ENCODE measurements at regions not wholly inside any gene's neighbourhood (a gene's known extent, or its start where the extent isn't known, plus 50 kb on each side); places are given as distances from the start of the nearest gene placed in this dataset.

DNA sequence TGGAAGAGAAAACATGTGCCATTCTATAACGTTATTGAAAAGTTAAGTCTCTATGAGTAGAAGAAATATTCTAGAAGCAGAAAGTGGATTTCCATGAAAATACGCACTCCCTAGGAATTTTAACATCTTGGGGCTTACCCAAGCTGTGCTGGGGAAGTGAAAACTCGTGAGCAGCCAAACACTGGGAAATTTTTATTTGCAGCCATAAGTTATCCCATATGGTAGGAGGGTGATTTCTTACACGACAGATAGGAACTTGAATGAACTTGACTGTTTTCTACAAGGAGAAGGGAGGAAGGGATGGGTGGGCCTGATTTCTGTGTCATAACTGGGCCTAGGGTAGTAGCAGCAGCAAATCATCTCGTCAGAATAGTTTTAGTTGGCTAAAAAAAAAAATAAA, 272.6 kb downstream of the ETAA1 start:
- intact Hi-C loops (cut with DNase I) = no loop called here
- DNase-seq (ENCODE audit: low spot score) = no peak
- ATAC-seq = no peak

DNA sequence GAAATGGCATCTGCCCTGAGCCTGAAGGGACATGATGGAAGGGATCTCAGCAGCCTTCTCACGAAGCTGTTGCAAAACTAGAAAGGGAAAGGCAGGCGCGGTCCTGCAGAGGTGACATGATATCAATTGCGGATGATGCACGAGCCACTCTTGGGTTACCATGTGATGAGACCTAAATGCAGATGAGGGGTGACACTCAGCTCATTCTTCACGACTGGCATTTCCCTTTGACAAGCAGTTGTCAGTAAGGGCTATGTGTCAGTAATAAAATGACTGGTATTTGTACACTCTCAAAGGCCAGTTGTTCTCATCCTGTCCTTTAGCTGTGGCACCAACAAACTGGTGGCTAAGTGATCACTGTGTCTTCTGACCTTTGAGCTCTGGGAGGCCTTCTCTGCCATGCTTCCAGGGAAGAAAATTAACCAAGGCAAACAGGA, 273.6 kb downstream of the ETAA1 start:
- intact Hi-C loops (cut with DNase I) = no loop called here
- DNase-seq (ENCODE audit: low spot score) (no peak), ATAC-seq (no peak)

DNA sequence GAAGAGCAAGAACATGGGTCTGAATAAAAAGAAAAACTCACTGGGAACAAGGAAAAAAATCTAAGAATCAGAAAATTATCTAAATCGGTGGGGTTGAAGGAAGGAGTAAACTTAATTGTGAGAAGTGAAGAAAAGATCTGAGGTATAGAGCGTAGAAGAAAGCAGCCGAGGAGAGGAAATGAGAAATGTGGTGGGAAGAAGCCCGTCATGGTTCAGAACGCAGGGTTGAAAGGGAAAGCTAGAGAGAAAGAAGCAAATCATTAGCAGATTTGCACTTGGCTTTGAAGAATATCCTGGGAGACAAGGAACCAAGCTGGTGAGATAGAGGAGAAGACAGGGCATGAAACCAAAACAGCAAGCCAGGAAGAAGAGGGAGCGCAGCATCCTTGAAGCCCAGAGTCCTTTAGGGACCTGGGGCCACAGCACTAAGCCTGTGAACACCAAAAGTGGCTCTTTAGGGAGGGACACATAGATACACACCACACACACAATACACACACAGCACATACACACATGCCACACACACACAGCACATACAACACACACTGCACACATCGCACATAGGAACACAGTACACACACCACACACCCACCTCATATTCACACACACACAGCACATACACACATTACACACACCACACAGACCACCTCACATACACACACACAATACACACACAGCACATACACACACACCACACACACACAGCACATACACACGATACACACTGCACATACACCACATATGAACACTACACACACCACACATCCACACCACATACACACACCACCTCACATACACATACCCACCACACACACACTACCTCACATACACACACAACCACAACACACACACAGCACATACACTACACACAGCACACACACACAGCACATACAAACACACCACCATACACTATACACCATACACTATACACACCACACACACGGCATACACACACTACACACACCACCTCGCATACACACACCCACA, 274.6 kb downstream of the ETAA1 start:
- DNase-seq (ENCODE audit: low spot score) (no peak), ATAC-seq (no peak)
- intact Hi-C loops (cut with DNase I) = no loop called here

DNA sequence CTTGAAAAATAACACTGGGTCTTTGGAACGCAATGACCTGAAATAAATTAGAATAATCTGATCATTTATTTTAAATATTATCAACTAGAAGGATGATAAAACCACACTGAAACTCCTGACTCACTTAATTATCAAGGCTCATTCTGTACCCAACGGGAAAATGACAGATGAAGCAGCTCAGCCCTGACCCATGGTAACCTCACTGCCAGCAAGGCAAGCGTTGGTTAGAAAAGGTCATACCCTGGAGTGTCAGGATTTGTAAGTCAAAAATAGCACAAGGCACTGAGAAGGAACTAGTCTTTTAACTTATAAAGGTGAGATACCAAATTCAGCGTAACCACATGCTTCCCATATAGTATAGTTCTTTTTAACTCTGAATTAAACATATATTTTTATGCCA, 277.5 kb downstream of the ETAA1 start:
- DNase-seq (ENCODE audit: low spot score) (no peak), ATAC-seq (no peak)
- intact Hi-C loops (cut with DNase I) = no loop called here

DNA sequence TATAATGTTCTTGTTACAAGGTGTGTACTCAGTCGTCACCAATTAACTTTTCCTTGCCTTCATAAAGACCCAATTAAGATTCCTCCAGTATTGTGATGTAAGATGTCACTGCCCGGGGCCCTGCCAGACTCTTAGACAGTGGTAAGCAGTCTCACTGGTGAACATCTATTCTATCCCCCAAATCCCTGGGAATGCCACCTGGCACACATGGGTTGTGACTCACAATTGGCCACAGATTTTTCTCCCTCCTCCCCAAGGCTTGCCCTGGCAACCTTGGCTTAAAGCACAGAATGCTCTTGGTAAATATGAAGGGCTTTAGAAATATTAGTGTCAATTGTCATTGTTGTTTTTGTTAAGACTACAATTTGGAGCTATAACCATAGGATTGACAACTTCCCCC, 287.9 kb downstream of the ETAA1 start:
- no peak for ATAC-seq
- intact Hi-C loops (cut with DNase I) = no loop called here
- DNase-seq (ENCODE audit: low spot score) = no peak

DNA sequence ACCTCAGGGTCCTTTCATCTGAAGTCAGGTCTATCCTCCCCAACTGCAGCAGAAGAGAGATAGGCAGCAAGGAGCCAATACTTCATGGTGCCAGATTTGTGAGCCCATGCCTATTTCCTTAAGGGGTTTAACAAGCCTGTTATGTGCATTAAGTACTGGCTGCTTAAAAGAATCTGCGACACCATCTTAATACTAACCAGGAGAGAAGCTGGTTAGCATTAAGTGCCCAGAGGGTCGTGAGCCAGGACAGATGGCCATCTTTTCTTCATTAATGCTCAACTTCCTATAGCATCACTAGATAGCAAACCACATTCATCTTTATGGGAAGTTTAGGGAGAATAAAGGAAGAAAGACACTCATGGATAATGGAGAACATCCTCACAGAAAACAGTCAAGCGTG, 289.1 kb downstream of the ETAA1 start:
- ATAC-seq (no peak), DNase-seq (ENCODE audit: low spot score) (no peak)
- intact Hi-C loops (cut with DNase I) = no loop called here

DNA sequence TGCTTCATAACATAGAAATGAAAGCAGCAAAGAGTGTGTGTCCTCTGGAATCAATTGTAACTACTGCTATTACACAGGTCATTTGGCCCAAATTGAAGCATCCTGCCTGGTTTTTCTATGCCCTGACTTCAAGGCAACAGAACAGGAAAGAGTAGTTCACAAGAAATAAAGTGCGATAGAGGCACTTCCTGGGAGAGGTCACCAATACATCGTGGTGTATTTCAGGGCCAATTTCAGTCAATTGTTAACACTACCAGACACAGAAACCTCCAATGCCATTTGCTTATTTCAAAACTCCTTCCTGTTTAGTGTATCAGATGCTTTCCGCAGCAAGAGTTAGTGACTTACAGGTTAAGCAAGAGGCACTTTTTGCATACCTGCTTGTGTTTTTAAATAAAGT, 292.1 kb downstream of the ETAA1 start:
- intact Hi-C loops (cut with DNase I) = no loop called here
- DNase-seq (ENCODE audit: low spot score) (no peak), ATAC-seq (no peak)

DNA sequence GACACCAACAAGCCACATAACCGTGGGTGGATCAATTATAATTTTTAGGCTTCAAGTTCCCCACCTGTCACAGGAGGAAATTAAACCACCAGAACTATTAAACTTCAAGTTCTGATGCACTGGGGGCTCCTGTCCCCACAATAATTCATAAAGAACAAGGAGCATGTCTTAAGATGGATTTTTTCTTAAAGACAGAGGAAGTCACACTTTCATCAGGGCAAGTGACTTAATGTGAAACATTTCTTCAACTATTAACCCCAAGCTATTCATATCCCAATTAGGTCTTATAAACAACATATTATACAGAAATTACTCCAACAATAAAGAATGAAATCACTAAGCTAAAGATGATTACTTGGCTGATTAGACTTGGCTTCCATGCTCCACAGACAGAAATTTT, 292.5 kb downstream of the ETAA1 start:
- DNase-seq (ENCODE audit: low spot score) = no peak
- intact Hi-C loops (cut with DNase I) = no loop called here
- ATAC-seq = no peak

DNA sequence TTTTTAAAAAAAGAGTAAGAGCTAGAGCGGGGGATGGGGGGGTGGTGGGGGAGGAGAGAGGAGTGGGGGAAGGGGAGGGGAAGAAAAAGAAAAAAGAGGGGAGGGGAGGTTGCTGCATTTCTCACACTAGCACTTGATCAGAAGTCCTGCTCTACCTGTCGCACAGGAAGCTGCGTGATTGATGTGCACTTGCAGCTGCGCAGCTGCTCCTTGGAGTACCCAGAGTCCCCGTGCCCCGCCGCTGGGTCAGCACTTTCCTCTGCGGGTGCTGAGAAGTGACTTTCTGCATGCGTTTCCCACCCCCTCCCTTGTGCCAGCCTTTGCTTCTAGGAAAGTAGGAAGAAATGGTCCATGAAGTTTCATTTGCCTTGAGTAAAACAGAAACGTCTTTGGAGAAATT, 297.3 kb downstream of the ETAA1 start:
- no peak for DNase-seq (ENCODE audit: low spot score)

DNA sequence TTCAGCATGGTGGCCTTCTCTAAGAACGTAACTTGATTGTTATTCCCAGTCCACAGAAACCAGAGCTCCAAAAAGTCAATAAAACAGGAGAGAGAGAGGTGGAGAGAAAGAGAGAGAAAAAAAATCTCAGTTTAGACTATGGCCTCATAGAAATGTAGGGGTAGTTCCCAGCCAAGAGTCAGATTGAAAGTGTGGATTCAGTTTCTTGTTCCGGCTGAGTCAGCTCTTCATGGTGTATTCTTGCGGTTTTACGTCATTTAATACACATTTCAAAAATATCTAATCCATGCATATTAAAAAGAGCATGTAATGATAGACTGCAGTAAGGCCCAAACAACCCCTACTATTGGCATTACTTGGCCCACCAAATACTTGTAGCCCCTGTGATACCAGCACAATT, 303.9 kb downstream of the ETAA1 start:
- no peak for DNase-seq (ENCODE audit: low spot score)
- intact Hi-C loops (cut with DNase I) = no loop called here
- ATAC-seq = no peak

More for the DNA sequence above, 297.3 kb downstream of the ETAA1 start:
- intact Hi-C loops (cut with DNase I) = no loop called here
- no peak for ATAC-seq

DNA sequence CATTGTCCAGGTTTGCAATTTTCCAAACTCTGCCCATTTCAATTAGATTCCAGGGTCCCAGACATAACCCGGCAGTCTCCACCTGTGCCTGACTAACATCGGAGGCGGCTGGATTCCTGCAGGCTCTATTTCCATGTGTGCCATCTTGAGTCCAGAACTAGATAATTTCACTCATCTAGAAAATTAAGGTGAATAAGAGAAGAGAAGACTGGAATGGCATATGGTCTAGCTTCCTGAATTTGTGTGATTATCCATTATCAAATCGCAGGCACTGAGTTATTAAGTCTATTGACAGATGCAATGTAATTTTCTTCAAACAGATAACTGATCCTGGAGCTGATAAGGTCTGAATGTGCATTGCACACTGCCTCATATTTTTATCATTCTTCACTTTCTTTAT, 305.2 kb downstream of the ETAA1 start:
- intact Hi-C loops (cut with DNase I) = no loop called here
- ATAC-seq (no peak), DNase-seq (ENCODE audit: low spot score) (no peak)

DNA sequence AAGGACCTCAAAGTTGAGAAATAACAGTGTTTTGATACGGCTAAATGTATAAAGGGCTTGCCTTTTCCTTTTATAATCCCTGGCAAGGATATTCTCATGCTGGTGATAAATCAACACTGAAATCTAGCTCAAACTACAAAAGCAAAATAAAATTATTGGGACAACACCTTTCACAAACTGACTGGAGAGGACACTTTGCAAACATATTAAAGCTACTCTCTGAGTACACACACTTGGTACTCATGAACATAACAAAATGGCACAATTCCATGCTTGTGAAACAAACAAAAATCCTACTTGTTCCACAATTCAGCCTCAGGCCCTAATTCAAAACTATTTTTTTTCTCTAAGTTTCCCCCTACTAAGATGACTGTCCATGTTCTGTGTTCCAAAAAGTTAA, 305.8 kb downstream of the ETAA1 start:
- intact Hi-C loops (cut with DNase I) = no loop called here
- no peak for DNase-seq (ENCODE audit: low spot score)
- no peak for ATAC-seq

DNA sequence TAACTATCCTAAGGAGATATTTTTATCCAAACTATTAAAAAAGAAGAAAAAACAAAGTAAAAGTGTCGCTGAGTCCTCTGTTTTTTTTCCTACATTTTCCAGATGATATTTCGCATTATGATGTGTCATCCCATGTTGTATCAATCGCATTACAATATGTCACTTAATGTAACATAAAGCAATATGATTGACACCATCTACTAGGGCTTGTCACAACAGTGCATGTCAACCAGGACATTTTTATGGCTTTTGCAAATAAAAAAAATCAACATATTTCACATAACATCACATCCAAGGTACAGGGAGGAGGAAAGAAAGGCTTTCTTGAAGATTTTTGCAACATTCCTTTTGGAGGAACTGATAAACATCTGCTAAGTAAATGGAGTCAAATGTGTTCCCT, 308.9 kb downstream of the ETAA1 start:
- ATAC-seq = no peak
- intact Hi-C loops (cut with DNase I) = no loop called here

DNA sequence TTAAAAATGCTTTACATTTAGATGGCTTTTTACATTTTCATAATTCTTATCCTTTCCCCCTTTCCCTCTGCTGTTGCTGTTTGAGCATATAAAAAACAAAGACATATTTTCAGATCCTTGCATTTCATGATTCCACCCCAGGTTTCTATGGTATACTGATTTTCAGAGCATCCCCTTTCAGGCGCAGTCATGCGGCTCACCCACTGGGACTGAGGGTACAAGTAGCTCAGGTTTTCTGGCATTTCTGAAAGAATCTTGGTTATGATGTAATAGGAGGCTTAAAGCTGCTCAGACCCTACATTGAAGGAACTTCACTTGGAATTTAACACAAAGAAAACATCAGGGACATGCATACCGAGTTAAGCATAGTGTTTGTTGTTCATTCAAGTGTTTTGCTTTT, 310.8 kb downstream of the ETAA1 start:
- DNase-seq (ENCODE audit: low spot score) = no peak
- ATAC-seq = no peak
- intact Hi-C loops (cut with DNase I) = no loop called here

More for the DNA sequence above, 308.9 kb downstream of the ETAA1 start:
- no peak for DNase-seq (ENCODE audit: low spot score)

DNA sequence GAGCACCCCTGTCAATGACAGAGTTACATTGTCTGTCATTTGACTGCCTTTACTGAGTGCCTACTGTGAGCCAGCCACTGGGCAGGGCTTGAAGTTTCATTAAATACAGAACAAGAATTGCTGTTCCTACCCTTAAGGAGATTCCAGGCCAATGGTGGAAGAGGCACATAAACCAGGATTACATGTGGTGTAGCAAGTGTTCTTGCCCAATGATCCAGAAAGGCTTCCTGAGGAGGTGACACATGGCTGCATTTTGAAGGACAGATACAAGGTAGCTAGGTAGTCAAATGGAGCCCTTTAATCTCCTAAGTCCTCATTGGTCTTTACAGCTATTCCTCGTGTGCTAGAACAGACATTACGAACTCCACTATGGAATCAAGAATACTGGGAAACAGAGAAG, 312.7 kb downstream of the ETAA1 start:
- intact Hi-C loops (cut with DNase I) = no loop called here
- ATAC-seq (no peak), DNase-seq (ENCODE audit: low spot score) (no peak)

DNA sequence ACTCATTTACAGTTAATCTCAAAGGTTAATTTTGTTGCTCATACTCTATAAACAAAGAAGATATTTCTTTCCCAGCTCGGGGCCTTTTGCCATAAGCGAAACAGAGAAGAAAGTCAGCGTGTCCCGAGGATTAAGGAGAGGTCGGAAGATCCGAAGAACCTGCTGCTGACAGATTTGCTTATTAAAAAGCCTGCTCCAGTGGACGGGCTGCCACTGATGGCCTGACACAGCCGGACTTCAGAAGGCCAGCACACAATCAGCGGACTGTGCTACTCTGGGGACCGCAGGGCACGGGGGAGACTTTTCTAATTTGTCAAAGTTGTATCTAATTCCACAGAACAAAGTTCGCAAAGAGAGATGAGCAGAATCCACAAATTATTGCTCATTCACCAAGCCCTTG, 315.4 kb downstream of the ETAA1 start:
- DNase-seq (ENCODE audit: low spot score) (no peak), ATAC-seq (no peak)
- intact Hi-C loops (cut with DNase I) = no loop called here

DNA sequence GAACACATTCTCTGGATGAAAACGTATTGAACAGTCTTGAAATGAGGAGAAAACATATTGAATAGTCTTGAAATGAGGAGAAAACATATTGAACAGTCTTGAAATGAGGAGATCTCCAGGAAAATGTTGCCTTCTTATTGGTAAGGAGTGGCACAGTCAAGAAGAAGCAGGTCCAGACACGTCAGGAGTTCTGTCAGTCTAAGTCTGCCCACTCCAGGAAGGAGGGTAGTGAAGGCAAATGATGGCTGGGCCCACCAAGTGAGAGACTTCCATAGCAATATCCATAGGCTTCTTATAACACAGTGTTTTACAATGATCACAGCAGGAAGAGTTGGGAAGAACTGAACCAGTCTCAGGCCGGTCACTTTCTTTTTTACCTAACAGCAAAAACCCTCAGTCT, 316.2 kb downstream of the ETAA1 start:
- intact Hi-C loops (cut with DNase I) = no loop called here
- ATAC-seq (no peak), DNase-seq (ENCODE audit: low spot score) (no peak)

DNA sequence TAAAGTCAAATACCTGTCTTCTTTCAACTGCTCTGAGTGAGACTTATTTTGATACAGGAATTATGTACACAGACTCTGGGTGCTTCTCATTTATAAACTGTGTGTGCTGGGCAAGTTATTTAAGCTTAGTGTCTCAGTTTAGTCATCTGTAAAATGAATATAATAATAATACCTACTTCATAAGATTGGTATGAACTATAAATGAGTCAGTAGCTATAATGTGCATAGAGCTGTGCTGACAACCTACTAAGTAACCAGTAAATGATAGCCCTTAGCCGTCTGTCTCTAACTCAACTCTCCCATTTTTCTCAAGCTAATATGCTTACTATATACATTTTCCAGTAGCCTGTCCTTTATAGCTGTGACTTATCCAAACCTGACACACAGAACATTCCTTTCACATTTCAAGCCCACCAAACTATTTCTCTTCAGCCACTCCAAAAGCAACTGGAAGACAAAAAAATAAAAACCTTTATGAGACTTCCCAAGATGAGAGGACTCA, 319.8 kb downstream of the ETAA1 start:
- no peak for ATAC-seq

DNA sequence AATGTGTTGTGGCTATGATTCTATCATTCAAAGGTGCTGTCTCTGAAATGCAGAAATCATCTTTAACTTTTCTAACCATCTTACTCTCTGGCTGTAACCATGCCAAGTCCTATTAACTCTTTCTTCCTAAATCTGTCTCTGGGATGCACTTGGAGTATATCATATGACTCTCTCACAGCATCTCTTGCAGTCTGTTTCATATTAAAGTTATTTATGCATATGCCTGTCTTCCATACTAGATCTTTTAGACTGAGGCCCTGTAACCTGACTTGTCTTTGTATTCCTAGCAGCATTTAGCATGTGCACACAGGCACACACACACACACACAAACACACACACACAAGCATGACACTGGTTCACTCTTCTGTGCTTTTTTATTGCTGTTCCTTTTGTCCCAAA, 320.6 kb downstream of the ETAA1 start:
- DNase-seq (ENCODE audit: low spot score) (no peak), ATAC-seq (no peak)
- intact Hi-C loops (cut with DNase I) = no loop called here

More for the DNA sequence above, 319.8 kb downstream of the ETAA1 start:
- intact Hi-C loops (cut with DNase I) = no loop called here
- DNase-seq (ENCODE audit: low spot score) = no peak

DNA sequence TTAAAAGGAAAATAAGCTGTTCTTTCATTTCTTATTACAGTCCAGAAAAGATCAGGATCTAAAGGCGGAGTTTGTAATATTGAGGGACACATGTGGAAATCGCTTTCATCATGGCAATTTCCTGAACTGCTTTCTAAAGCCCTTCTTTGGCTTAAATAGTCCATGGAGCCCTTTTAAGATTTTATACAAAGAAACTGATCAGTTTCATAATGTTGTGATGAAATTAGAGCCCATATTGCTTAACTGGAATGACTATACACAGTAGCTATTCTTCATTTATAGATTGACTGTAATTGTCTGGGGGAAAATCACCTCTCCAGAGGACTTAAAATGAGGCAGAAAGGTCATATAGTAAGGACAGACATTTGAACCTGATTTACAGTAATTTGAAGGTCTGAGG, 322.2 kb downstream of the ETAA1 start:
- intact Hi-C loops (cut with DNase I) = no loop called here
- DNase-seq (ENCODE audit: low spot score) (no peak), ATAC-seq (no peak)

DNA sequence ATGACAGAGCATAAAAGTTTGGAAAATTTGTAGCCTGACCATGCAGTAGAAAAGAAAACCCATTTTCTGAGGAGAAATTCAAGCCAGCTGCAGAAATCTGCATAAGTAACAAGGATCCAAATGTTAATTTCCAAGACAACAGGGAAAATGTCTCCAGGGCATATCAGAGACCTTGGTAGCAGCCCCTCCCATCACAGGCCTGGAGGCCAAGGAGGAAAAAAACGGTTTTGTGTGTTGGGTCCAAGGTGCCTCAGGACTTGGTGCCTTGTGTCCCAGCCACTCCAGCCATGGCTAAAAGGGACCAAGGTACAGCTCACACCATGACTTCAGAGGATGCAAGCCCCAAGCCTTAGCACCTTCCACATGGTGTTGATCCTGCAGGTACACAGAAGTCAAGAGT, 324.4 kb downstream of the ETAA1 start:
- DNase-seq (ENCODE audit: low spot score) (no peak), ATAC-seq (no peak)
- intact Hi-C loops (cut with DNase I) = no loop called here

Measured in sciatic nerve (tissue), 2 donors.